ENCODE measurements at regions not wholly inside any gene's neighbourhood (a gene's known extent, or its start where the extent isn't known, plus 50 kb on each side); places are given as distances from the start of the nearest gene placed in this dataset.

DNA sequence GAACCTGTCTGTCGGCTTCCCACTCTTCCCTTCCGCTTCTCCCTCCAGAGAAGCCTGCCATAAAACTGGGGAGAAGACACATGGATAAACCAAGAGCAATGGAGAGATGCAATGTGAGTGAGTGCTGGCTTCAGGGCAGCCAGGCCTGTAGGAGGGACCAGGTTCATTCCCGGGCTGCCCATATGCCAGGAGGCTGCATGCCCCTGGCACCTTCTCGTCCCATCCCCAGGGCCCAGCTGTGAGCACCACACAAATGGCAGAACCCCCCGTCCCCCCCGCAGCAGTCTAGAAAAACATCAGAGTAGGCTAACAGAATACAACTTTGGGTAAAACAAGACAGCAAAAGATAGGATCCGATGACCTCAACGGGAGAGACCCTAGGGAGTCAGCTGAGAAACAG, 341.3 kb upstream of the SHH start:
- intact Hi-C loops (cut with micrococcal nuclease), result no loop called here
- no peaks in the 10 kb centered on the region for H3K9me3 ChIP-seq (ENCODE audit: control insufficient read depth, insufficient read depth, low read length)
- Mint-ChIP-seq H3K27ac (no peak overlapping the region), H3K9me3 (no peaks in the 10 kb centered on the region), H3K36me3 (no peaks in the 10 kb centered on the region), H3K4me3 (no peak overlapping the region), H3K4me1 (no peaks in the 10 kb centered on the region), H3K27me3 (ENCODE audit: low read depth in 2 of 2) (no peaks in the 10 kb centered on the region)
- no peaks in the 10 kb centered on the region for H3K27me3 ChIP-seq (ENCODE audit: control insufficient read depth, insufficient read depth, low read length)
- no peaks in the 10 kb centered on the region for H3K4me1 ChIP-seq (ENCODE audit: control insufficient read depth, insufficient read depth, low read length)
- TF ChIP-seq CTCF (IDR thresholded peaks at IDR 0.05), result no peak
- WGBS (ENCODE audit: insufficient coverage), result 95% methylated on average over 7 of the region's 8 CpGs
- H3K27ac ChIP-seq (ENCODE audit: low read length), result no peak overlapping the region
- DNase-seq (no peak), ATAC-seq (no peak)
- H3K4me3 ChIP-seq (ENCODE audit: low read length), result no peak overlapping the region
- no peaks in the 10 kb centered on the region for H3K36me3 ChIP-seq (ENCODE audit: control insufficient read depth, insufficient read depth, low read length)

GRCh38 chr7:156152390-156152789, 340.1 kb upstream of the SHH start:
- no peak for ATAC-seq

DNA sequence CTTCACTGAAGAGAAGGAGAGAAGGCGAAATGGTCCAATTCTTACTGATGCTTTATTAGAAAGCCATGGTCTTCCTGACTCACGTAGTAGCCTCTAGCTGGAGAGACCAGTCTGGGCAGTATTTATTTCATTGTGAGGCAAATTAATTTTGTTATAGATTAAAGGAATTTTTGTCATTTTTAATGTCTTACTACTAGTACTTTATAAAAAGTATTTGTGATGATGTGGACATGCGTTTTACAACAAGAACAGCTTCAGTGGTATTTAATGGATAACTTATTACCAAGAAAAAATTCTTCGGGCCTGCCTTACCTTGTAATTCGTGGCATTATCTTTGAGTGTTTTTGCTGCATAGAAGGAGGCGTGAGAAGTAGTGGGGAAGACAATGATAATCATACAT, 339.4 kb upstream of the SHH start:
- Mint-ChIP-seq H3K4me1 (no peaks in the 10 kb centered on the region), H3K36me3 (no peaks in the 10 kb centered on the region), H3K4me3 (no peak overlapping the region), H3K27ac (no peak overlapping the region), H3K9me3 (no peaks in the 10 kb centered on the region), H3K27me3 (ENCODE audit: low read depth in 2 of 2) (no peaks in the 10 kb centered on the region)
- WGBS (ENCODE audit: insufficient coverage), result 83% methylated on average over 3 of the region's 6 CpGs
- Histone ChIP-seq H3K27ac (ENCODE audit: low read length) (no peak overlapping the region), H3K4me3 (ENCODE audit: low read length) (no peak overlapping the region), H3K27me3 (ENCODE audit: control insufficient read depth, insufficient read depth, low read length) (no peaks in the 10 kb centered on the region), H3K4me1 (ENCODE audit: control insufficient read depth, insufficient read depth, low read length) (no peaks in the 10 kb centered on the region), H3K9me3 (ENCODE audit: control insufficient read depth, insufficient read depth, low read length) (no peaks in the 10 kb centered on the region), H3K36me3 (ENCODE audit: control insufficient read depth, insufficient read depth, low read length) (no peaks in the 10 kb centered on the region)
- DNase-seq (no peak), ATAC-seq (no peak)
- intact Hi-C loops (cut with micrococcal nuclease), result no loop called here
- TF ChIP-seq CTCF (IDR thresholded peaks at IDR 0.05), result no peak

More at GRCh38 chr7:156152390-156152789, 340.1 kb upstream of the SHH start:
- Mint-ChIP-seq H3K4me3 (no peak overlapping the region), H3K9me3 (no peaks in the 10 kb centered on the region), H3K36me3 (no peaks in the 10 kb centered on the region), H3K27ac (no peak overlapping the region), H3K4me1 (no peaks in the 10 kb centered on the region), H3K27me3 (ENCODE audit: low read depth in 2 of 2) (no peaks in the 10 kb centered on the region)
- H3K4me3 ChIP-seq (ENCODE audit: low read length), result no peak overlapping the region
- H3K4me1 ChIP-seq (ENCODE audit: control insufficient read depth, insufficient read depth, low read length), result no peaks in the 10 kb centered on the region
- no peak overlapping the region for H3K27ac ChIP-seq (ENCODE audit: low read length)
- no peaks in the 10 kb centered on the region for H3K9me3 ChIP-seq (ENCODE audit: control insufficient read depth, insufficient read depth, low read length)
- TF ChIP-seq CTCF (IDR thresholded peaks at IDR 0.05), result no peak
- intact Hi-C loops (cut with micrococcal nuclease), result no loop called here
- no peak for DNase-seq
- no peaks in the 10 kb centered on the region for H3K36me3 ChIP-seq (ENCODE audit: control insufficient read depth, insufficient read depth, low read length)
- no peaks in the 10 kb centered on the region for H3K27me3 ChIP-seq (ENCODE audit: control insufficient read depth, insufficient read depth, low read length)
- 59% methylated on average over 6 of the region's 6 CpGs for WGBS (ENCODE audit: insufficient coverage)

DNA sequence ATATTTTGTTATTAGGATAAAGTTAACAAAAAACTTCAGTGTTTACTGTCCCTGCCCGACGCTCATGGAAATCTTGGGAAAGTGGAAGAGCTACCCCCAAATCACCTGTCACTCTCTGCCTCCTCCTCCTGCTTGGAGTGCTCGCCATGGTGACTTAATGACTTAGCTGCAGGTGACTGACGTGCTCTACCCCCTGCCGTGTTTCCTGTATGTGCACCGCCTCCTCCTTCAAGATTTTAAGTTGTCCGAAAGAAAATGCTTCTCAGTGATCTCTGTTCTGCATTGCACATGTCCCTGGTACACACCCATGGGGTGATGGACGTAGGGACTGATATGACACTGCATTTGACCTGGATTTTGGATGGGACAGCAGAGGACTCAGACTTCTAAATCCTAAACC, 338.8 kb upstream of the SHH start:
- DNase-seq, result no peak
- no peak overlapping the region for H3K4me3 Mint-ChIP-seq

More for the DNA sequence above, 338.8 kb upstream of the SHH start:
- Histone ChIP-seq H3K27ac (ENCODE audit: low read length) (no peak overlapping the region), H3K36me3 (ENCODE audit: control insufficient read depth, insufficient read depth, low read length) (no peaks in the 10 kb centered on the region), H3K4me3 (ENCODE audit: low read length) (no peak overlapping the region), H3K4me1 (ENCODE audit: control insufficient read depth, insufficient read depth, low read length) (no peaks in the 10 kb centered on the region), H3K27me3 (ENCODE audit: control insufficient read depth, insufficient read depth, low read length) (no peaks in the 10 kb centered on the region), H3K9me3 (ENCODE audit: control insufficient read depth, insufficient read depth, low read length) (no peaks in the 10 kb centered on the region)
- H3K9me3 Mint-ChIP-seq, result no peaks in the 10 kb centered on the region
- no peaks in the 10 kb centered on the region for H3K36me3 Mint-ChIP-seq
- no peak for ATAC-seq
- H3K4me1 Mint-ChIP-seq, result no peaks in the 10 kb centered on the region
- no peak for TF ChIP-seq CTCF (IDR thresholded peaks at IDR 0.05)
- WGBS (ENCODE audit: insufficient coverage), result 76% methylated on average over 8 of the region's 8 CpGs
- H3K27ac Mint-ChIP-seq, result no peak overlapping the region
- no peaks in the 10 kb centered on the region for H3K27me3 Mint-ChIP-seq (ENCODE audit: low read depth in 2 of 2)
- intact Hi-C loops (cut with micrococcal nuclease), result no loop called here

Measured in natural killer cell (primary cell).